ENCODE measurements at regions not wholly inside any gene's neighbourhood (a gene's known extent, or its start where the extent isn't known, plus 50 kb on each side); places are given as distances from the start of the nearest gene placed in this dataset.

DNA sequence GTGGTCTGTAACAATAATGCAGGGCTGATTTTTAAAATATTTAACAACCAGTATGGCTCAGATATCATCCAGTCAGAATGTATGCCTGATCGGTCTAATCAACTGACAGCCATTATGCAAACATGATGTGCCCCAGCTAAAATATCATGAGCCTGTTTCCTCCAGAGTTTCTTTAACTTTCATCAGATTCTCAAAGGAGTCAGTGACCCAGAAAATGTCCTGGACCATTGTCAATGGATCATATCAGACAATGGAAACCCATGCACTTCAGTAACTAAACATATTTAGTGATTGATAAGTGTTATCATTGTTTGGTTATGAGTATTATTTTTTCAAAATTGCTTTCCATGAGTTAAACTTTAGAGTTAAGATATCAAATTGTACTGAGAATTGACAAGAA lies 173.5 kb downstream of the LMBRD1 start:
- no peaks in the 10 kb centered on the region for H3K36me3 ChIP-seq (replicated peaks)
- no peak for DNase-seq
- no peaks in the 10 kb centered on the region for H3K27me3 ChIP-seq (replicated peaks)
- in situ Hi-C loops (cut with HindIII; ENCODE audit: low pct_ligation_motif_present, low sequenced_read_pairs), result no loop called here
- TF ChIP-seq, protein P1, sequence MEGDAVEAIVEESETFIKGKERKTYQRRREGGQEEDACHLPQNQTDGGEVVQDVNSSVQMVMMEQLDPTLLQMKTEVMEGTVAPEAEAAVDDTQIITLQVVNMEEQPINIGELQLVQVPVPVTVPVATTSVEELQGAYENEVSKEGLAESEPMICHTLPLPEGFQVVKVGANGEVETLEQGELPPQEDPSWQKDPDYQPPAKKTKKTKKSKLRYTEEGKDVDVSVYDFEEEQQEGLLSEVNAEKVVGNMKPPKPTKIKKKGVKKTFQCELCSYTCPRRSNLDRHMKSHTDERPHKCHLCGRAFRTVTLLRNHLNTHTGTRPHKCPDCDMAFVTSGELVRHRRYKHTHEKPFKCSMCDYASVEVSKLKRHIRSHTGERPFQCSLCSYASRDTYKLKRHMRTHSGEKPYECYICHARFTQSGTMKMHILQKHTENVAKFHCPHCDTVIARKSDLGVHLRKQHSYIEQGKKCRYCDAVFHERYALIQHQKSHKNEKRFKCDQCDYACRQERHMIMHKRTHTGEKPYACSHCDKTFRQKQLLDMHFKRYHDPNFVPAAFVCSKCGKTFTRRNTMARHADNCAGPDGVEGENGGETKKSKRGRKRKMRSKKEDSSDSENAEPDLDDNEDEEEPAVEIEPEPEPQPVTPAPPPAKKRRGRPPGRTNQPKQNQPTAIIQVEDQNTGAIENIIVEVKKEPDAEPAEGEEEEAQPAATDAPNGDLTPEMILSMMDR (IDR thresholded peaks at IDR 0.05; ENCODE audit: low read depth, low read length, missing control alignments), result no peak
- H3K27ac ChIP-seq, result no peak overlapping the region
- H3K4me3 ChIP-seq (ENCODE audit: low read depth, low read length), result no peak overlapping the region

GRCh38 chr6:69622924-69623323 lies 173.9 kb downstream of the LMBRD1 start:
- TF ChIP-seq, protein P1 (IDR thresholded peaks at IDR 0.05; ENCODE audit: low read depth, low read length, missing control alignments), result no peak
- Histone ChIP-seq H3K27me3 (replicated peaks) (no peaks in the 10 kb centered on the region), H3K4me3 (ENCODE audit: low read depth, low read length) (no peak overlapping the region), H3K27ac (no peak overlapping the region), H3K36me3 (replicated peaks) (no peaks in the 10 kb centered on the region)
- no peak for DNase-seq
- in situ Hi-C loops (cut with HindIII; ENCODE audit: low pct_ligation_motif_present, low sequenced_read_pairs), result no loop called here

DNA sequence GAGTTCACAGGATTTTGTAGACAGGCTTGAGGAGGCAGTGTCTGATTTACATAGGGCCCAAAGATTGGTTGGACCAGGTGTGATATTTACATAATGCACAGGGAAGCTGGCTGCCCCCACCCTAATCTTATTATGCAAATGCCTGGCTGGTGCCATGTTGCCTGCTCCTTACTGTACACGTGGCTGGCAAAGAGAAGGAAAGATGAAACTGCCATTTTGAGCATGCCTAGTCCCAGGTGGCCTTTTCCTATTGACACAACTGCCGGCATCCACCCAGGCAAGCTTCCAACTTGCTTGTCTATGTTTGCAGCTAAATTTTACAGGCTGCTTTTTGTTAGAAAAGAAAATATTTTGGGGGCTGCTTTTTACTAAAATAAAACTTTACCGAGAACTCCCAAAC lies 174.6 kb downstream of the LMBRD1 start:
- Histone ChIP-seq H3K36me3 (replicated peaks) (no peaks in the 10 kb centered on the region), H3K27me3 (replicated peaks) (no peaks in the 10 kb centered on the region), H3K4me3 (ENCODE audit: low read depth, low read length) (no peak overlapping the region), H3K27ac (no peak overlapping the region)
- TF ChIP-seq, protein P1 (IDR thresholded peaks at IDR 0.05; ENCODE audit: low read depth, low read length, missing control alignments), result no peak
- in situ Hi-C loops (cut with HindIII; ENCODE audit: low pct_ligation_motif_present, low sequenced_read_pairs), result no loop called here
- DNase-seq, result no peak

- Histone ChIP-seq H3K4me3 (ENCODE audit: low read depth, low read length) (no peak overlapping the region), H3K36me3 (replicated peaks) (no peaks in the 10 kb centered on the region), H3K27ac (no peak overlapping the region), H3K27me3 (replicated peaks) (no peaks in the 10 kb centered on the region)
- TF ChIP-seq, protein P1 (IDR thresholded peaks at IDR 0.05; ENCODE audit: low read depth, low read length, missing control alignments), result no peak
- DNase-seq, result no peak
- in situ Hi-C loops (cut with HindIII; ENCODE audit: low pct_ligation_motif_present, low sequenced_read_pairs), result no loop called here
Measured at GRCh38 chr6:69617163-69617562, 179.6 kb downstream of the LMBRD1 start.

DNA sequence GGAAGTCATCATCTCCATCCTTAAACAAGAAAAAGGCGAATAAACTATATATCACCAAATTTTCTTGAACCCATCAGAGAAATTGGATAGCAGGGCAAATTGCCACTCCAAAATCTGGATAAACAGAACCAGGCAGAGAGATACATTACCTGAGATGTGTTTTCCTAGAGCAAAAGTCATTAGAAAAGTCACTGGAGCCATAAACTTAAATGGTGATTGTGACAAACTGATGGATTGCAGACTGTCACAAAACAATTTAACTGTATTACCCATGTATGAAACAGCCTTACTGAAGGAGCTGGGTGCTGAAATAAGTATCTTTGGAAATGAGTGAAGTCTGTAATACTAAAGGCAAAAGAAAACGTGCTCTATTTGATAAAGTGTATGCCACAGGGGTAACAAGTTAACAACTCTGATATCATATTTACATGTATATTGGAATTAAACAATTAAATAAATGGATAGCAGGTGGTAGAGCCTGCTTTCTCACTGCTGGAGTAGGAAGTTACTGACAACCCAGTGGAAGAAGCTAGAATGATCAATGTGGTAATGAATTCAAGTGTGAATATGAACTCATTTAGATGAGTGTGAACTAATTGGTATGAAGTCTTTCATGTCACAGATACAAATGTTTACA lies 186.9 kb downstream of the LMBRD1 start:
- no peaks in the 10 kb centered on the region for H3K27me3 ChIP-seq (replicated peaks)
- H3K27ac ChIP-seq, result no peak overlapping the region
- in situ Hi-C loops (cut with HindIII; ENCODE audit: low pct_ligation_motif_present, low sequenced_read_pairs), result no loop called here
- TF ChIP-seq, protein P1 (IDR thresholded peaks at IDR 0.05; ENCODE audit: low read depth, low read length, missing control alignments), result no peak
- no peak overlapping the region for H3K4me3 ChIP-seq (ENCODE audit: low read depth, low read length)
- DNase-seq, result no peak
- H3K36me3 ChIP-seq (replicated peaks), result no peaks in the 10 kb centered on the region

GRCh38 chr6:69601132-69601531 lies 195.7 kb downstream of the LMBRD1 start:
- DNase-seq, result no peak
- Histone ChIP-seq H3K36me3 (replicated peaks) (no peaks in the 10 kb centered on the region), H3K27me3 (replicated peaks) (no peaks in the 10 kb centered on the region), H3K4me3 (ENCODE audit: low read depth, low read length) (no peak overlapping the region), H3K27ac (no peak overlapping the region)
- TF ChIP-seq, protein P1 (IDR thresholded peaks at IDR 0.05; ENCODE audit: low read depth, low read length, missing control alignments), result no peak
- in situ Hi-C loops (cut with HindIII; ENCODE audit: low pct_ligation_motif_present, low sequenced_read_pairs), result no loop called here

All from brain microvascular endothelial cell (primary cell).